ENCODE measurements at regions not wholly inside any gene's neighbourhood (a gene's known extent, or its start where the extent isn't known, plus 50 kb on each side); places are given as distances from the start of the nearest gene placed in this dataset.
A peak's percentile ranks its signal among the peaks of the same experiment; 100 is the strongest.
"Not testable (repeated sequence)": the region's sequence is repeated elsewhere in the genome, so short reads cannot be mapped to it uniquely, and the experiment has no call there.

DNA sequence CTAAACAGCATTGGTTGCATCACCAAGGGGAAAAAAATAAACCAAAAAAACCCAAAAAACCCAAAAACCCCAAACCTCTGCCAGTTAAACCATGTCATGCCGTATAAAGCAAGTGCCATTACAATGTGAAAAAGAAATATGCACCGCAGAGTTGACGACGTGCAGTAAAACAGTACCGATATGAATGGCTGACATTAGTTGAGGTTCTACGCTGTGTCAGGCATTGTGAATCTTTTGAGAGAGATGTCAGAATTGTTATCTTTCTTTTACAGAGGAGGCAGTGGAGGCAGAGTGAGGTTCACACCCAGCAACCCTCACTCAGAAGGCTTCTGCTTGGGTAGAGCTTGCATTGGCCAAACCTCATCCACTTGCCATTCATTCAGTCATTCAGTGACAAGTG, 306.5 kb upstream of the PLGLB2 start:
- H3K4me3 ChIP-seq (replicated peaks in 1 of 2; ENCODE audit: low read depth in 2 of 2, low read length in 2 of 2); DNase-seq (ENCODE audit: low read depth in 2 of 2): not testable (repeated sequence)

DNA sequence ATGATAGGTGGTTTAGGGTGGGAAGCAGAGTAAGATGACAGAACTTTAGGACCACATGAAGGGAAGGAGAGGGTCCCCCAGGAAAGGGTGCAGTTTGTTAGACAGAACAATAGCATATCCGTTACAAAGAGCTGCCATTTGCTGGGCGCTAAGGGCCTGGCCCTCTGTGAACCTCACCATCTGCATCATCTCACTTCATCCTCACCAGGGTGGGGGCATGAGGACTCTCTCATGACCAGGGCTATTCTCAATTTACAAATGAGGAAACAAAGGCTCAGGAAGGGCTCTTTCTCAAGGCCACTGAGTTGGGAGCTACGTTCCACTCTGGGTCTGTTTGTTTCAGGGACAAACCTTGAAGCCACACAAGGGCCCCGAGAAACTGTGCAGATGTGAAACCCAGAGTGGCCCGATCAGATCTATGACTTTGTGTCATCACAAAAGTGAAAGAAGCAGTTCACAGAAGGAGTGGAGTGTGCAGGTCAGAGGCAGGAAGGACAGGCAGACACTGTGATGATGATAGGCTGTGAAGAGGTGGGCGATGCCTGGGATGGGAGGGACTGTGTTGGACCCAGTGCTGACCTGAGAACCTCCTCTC, 304.8 kb upstream of the PLGLB2 start:
- not testable (repeated sequence) for H3K4me3 ChIP-seq (replicated peaks in 1 of 2; ENCODE audit: low read depth in 2 of 2, low read length in 2 of 2); DNase-seq (ENCODE audit: low read depth in 2 of 2)

DNA sequence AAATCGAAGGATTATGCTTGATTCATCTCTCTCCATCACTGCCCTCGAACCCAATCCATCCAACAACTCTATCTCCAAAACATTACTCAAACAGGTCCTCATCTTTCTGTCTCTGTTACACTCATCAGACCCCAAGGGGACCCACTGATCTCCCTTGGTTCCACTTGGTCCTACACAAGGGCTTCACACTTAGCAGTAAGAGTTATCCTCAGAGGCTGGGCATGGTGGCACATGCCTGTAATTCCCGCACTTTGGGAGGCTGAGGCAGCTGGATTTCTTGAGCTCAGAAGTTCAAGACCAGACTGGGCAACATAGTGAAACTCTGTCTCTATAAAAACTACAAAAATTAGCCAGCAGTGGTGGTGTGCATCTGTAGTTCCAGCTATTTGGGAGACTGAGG, 302.9 kb upstream of the PLGLB2 start:
- DNase-seq (ENCODE audit: low read depth in 2 of 2); H3K4me3 ChIP-seq (replicated peaks in 1 of 2; ENCODE audit: low read depth in 2 of 2, low read length in 2 of 2): not testable (repeated sequence)

DNA sequence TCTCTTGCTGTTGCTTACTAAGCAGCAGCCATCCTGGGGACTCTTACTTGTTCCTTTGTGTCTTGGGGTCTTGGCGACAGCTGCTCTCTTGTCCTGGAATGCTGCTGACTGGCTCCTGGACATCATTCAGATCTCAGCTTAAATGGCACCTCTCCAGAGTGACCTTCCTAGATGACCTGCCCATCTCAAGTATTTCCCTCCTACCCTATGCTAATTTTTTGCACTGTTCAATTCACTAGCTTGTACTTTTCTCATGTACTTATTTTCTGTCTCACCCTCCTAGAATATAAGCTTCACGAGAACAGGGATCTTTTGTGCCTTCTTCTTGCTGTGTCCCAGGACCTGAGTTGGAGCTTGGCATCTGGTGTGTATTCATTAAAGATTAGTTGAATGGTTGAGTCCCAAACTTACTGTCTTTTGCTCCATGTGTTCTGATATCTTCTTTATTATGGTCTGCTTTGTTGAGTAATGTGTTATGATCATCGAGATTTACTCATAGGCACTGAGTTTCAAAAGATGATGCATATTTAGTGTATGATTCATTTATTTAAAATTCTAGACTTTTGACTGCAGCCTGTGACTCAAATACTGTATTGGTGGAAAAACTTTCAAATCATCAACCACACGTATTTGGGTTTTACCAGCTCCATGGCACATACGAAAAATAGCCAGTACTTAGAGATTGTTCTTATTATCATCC, 302.1 kb upstream of the PLGLB2 start:
- H3K4me3 ChIP-seq (replicated peaks in 1 of 2; ENCODE audit: low read depth in 2 of 2, low read length in 2 of 2): not testable (repeated sequence)
- DNase-seq (ENCODE audit: low read depth in 2 of 2): peak in 1 of 2 donors; percentile 31

DNA sequence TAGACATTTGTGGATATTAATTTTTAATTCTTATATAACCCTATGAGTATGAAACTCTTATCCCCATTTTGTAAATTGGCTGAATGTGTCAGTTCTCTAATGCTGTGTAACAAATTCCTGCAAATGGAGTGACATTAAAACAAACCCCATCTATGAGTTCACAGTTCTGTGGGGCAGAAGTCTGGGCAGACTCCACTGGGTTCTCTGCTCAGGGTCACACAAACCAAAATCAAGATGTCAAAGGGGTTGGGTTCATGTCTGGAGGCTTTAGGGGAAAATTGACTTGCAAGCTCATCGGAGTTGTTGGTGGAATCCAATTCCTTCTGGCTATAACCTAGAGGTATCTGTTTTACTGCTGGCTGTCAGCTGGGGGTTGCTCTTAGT, 301.6 kb upstream of the PLGLB2 start:
- peak in 1 of 2 donors; percentile 33 for DNase-seq (ENCODE audit: low read depth in 2 of 2)

DNA sequence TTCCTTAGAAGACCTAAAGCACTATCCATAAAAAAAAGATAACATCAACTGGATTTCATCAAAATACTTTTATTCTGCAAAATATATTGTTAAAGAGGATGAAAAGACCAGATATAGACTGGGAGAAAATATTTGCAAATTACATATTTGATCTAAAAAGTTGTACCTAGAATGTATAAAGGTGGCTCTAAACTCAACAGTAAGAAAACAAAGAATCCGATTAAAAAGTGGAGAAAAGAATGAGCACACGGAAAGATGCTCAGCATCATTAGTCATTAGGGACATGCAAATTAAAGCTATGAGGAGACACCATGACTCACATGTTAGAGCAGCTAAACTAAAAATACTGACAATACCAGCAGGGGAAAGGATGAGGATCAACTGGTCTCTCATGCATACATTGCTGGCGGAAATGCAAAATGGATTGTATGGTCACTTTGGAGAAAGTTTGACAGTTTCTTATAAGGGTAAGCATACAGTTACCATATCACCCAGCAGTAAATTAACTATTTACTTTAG, 298.4 kb upstream of the PLGLB2 start:
- not testable (repeated sequence) for H3K4me3 ChIP-seq (replicated peaks in 1 of 2; ENCODE audit: low read depth in 2 of 2, low read length in 2 of 2)
- DNase-seq (ENCODE audit: low read depth in 2 of 2): peak in 1 of 2 donors; percentile 54

More for the DNA sequence above, 301.6 kb upstream of the PLGLB2 start:
- not testable (repeated sequence) for H3K4me3 ChIP-seq (replicated peaks in 1 of 2; ENCODE audit: low read depth in 2 of 2, low read length in 2 of 2)

DNA sequence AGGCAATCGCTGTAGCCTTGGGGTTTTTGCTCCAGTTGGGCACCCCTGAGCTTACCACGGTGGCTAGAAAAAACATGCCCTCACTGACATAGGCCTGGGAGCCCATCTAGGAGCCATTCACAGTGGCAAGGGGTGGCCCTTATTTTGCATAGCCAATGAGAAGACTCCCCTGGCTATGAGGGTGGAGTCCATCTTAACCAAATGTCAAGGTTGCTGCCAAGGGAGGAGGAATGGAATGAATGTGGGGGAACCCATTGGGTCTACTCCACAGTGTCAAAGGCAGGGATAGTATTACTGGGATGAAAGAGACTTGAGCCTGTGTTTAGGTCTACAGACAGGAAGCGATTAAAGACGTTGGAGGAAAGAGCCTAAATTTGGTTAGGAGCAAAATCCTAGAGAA, 295.7 kb upstream of the PLGLB2 start:
- not testable (repeated sequence) for DNase-seq (ENCODE audit: low read depth in 2 of 2); H3K4me3 ChIP-seq (replicated peaks in 1 of 2; ENCODE audit: low read depth in 2 of 2, low read length in 2 of 2)

DNA sequence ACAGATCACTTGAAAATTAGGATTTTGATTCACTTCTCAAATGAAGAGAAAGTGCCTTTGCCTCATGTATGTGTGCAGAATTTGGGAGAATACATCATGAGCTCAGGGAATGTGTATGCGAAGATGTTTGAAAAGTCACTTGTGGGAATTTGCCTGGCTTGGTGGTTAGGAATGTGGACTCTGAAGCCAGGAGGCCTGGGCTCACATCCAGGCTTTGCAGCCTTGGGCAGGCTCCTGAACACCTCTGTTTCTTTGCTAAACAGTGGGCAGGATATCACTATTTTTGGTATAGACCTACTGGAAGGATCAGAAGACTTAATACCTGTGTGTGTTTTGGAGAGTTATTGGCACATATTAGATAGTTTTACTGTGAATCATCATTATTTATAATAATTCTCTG, 295.0 kb upstream of the PLGLB2 start:
- peak; percentile 80 for DNase-seq (ENCODE audit: low read depth in 2 of 2)
- H3K4me3 ChIP-seq (replicated peaks in 1 of 2; ENCODE audit: low read depth in 2 of 2, low read length in 2 of 2): not testable (repeated sequence)

DNA sequence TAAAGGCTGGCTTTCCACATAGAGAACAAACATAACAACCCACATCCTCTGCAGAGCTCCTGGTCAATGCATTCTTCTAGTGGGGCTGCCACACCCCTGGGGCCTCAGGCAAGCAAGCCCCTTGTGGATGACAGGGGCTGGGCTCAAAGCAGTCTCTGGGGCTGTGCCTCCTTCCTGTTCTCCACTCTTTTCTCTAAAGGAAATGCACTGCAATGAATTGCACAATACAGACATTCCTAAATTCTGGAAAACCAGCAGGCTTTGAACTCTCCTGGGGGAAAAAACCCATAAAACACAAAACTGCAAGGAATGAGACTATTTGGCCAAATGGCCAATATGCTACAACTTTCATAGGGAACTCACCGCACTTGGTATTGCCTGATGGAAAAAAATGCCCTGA, 293.9 kb upstream of the PLGLB2 start:
- DNase-seq (ENCODE audit: low read depth in 2 of 2): peak; percentile 32 to 69
- H3K4me3 ChIP-seq (replicated peaks in 1 of 2; ENCODE audit: low read depth in 2 of 2, low read length in 2 of 2): not testable (repeated sequence)

DNA sequence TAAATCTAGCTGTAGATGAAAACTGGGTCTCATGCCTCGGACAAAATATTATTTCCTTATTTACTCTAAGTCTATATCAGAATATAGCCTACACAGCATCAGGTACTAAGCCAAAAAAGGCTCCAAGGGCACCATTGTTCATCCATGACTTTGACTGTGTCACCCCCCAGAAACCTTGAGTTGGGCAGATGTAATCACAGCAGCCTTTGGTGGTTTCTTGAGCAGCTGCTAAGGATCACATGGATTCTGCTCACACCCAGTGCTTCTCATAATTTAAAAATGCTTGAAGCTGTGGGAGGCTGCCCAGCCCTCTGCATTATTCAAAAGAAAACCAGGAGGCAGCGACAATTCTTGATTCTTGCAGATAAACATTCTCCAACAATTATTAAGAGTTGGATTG, 293.5 kb upstream of the PLGLB2 start:
- H3K4me3 ChIP-seq (replicated peaks in 1 of 2; ENCODE audit: low read depth in 2 of 2, low read length in 2 of 2): not testable (repeated sequence)
- peak; percentile 50 to 78 for DNase-seq (ENCODE audit: low read depth in 2 of 2)

DNA sequence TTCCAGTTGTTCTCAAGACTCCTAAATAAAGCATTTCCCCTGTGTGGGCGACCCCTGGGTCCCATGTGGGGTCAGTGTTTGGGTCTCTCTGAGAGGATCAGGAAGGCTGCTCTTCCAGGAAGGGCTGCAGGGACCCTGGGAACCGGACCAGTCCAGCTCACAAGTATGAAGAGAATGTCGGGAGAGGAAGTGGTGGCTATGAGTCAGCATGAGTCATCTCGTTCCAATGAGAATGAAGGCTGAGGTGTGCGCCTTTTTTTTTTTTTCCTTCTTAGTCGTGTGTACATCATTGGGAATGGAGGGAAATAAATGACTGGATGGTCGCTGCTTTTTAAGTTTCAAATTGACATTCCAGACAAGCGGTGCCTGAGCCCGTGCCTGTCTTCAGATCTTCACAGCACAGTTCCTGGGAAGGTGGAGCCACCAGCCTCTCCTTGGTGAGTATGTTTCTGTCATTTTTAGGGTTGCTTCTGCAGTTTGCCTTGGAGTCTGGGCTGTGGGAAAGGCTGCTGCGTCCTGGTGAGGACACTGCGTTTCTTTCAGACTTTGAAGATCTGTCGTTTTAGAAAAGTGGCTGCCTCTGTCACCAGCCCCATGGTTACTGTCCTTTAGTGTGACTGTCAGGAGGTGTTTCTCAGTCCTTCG, 292.6 kb upstream of the PLGLB2 start:
- peak overlapping the region; percentile 42 to 53 for H3K4me3 ChIP-seq (replicated peaks in 1 of 2; ENCODE audit: low read depth in 2 of 2, low read length in 2 of 2)
- DNase-seq (ENCODE audit: low read depth in 2 of 2): not testable (repeated sequence)

DNA sequence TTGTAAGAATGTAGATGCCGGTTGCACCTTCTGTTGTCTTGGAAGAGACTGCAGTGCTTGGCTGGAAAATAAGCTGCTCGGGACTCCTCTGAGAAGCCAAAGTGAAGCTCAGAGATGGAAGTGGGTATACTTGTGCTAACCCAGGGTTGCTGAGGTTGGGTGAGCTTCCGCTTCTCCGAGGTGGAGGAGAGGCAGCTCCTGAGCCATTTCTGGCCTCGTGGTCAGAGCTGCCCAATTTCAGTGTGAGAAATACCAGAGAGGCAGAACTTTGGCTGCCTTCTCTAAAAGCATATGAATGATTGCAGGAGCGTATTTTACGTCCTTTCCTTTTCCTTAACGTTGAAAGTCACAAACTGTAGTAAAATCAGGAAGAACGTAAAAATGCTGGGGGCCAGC, 292.0 kb upstream of the PLGLB2 start:
- peak overlapping the region; percentile 42 to 53 for H3K4me3 ChIP-seq (replicated peaks in 1 of 2; ENCODE audit: low read depth in 2 of 2, low read length in 2 of 2)
- not testable (repeated sequence) for DNase-seq (ENCODE audit: low read depth in 2 of 2)

DNA sequence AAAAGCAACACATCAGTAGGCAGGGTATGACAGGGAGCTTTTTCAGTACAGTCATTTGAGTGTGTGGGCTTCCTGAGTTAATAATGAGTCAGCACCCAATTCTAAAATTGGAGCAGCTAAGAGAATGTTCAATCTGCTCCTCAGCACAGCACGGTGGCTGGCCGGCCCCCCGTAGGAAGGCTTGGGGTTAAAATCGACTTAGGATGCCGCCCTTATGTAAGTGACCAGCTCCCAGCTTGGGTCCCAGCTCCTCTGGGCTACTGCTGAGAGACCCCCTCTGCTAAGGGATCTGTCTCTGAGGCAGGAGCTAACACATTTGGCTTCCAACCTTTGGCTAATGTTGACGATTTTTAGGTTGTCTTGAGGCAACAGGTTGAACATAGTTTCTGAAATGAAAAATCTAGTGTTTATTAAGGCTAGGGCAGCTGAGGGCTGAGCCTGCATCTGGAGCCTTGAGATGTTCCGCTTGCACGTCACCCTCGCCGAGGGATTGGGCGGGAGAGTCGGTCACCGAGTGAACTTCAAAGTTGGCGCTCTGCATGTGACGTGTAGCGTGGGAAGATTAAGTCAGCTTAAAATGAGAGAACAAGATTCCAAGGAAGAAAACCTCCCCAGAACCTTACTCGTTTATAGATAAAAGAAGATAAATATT, 291.3 kb upstream of the PLGLB2 start:
- H3K4me3 ChIP-seq (replicated peaks in 1 of 2; ENCODE audit: low read depth in 2 of 2, low read length in 2 of 2): peak overlapping the region; percentile 42 to 58
- DNase-seq (ENCODE audit: low read depth in 2 of 2): peak in 1 of 2 donors; percentile 55

DNA sequence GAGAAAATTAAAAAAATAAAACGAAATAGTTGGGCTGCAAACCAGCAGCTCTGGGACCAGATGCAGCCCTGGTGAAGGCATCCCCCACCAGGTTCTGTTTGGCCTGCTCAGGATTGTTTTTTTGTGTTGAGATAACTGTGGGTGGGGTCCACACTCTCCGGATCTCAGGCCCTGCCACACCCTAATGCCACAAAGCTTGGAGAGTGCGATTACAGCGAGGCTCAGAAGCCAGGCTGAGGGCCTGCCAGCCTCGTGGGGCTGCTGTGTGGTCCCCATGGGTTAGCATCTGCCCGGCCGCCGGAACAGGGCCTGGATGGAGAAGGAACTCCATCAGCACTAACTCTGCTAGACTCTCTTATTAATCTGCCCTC, 290.8 kb upstream of the PLGLB2 start:
- DNase-seq (ENCODE audit: low read depth in 2 of 2): not testable (repeated sequence)

DNA sequence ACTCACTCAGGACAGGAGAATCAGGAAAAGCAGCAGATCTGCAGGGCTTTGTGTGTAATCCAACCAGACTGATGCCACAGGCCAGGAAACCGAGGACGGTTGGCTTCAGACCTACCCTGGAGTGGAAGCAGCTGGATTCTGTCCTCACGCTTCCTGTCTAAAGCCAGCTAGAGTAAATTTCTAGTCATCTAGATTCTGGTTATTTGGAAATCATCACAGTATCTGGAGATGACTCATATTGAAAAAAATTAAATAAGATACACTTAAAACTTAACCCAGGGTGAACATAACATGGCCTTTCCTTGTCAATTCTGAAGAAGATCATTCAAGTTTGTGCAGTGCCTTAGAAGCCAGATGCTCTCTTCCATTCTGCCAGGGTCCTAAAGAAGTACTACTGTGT, 288.9 kb upstream of the PLGLB2 start:
- not testable (repeated sequence) for DNase-seq (ENCODE audit: low read depth in 2 of 2)
- H3K4me3 ChIP-seq (replicated peaks in 1 of 2; ENCODE audit: low read depth in 2 of 2, low read length in 2 of 2): peak overlapping the region in 1 of 2 donors; percentile 26

More for the DNA sequence above, 290.8 kb upstream of the PLGLB2 start:
- peak overlapping the region in 1 of 2 donors; percentile 38 for H3K4me3 ChIP-seq (replicated peaks in 1 of 2; ENCODE audit: low read depth in 2 of 2, low read length in 2 of 2)

DNA sequence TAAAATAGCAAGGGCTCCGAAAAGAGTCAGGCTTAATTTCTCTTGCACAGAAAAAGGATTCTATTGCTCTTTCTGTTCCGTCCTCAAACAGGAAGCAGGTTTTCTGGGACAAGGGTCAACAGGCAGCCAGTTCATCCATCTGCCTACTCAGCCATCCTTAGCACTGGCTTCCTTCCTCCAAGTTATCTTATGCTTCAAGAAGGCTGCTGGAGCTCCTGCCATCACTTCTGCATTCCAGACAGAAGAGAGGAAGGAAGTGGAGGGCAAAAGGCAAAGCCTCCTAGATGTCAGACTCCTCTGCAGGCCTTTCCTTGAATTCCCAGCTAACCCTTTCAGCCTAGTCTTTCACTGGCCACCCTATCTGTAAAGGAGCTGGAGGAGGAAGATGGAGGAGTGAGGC, 287.8 kb upstream of the PLGLB2 start:
- not testable (repeated sequence) for DNase-seq (ENCODE audit: low read depth in 2 of 2); H3K4me3 ChIP-seq (replicated peaks in 1 of 2; ENCODE audit: low read depth in 2 of 2, low read length in 2 of 2)

DNA sequence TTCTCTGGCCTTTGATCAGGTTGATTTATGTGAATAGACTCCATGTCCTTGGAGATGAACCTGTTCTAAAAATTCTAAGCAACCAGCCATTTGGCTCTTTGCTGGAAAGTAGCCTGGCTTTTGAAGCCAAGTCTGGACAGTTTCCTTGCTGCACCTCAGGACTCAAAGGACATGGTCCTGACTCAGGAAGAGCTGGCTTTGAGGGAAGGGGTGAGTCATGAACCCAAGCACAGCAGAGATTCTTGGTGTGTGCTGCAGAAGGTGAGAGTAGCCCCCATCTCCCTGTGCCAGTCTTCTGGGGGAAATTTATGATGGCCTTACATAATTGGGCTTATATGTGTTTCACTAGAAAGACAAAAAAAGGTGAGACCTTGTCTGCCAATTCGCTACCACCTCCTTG, 287.2 kb upstream of the PLGLB2 start:
- not testable (repeated sequence) for H3K4me3 ChIP-seq (replicated peaks in 1 of 2; ENCODE audit: low read depth in 2 of 2, low read length in 2 of 2); DNase-seq (ENCODE audit: low read depth in 2 of 2)

DNA sequence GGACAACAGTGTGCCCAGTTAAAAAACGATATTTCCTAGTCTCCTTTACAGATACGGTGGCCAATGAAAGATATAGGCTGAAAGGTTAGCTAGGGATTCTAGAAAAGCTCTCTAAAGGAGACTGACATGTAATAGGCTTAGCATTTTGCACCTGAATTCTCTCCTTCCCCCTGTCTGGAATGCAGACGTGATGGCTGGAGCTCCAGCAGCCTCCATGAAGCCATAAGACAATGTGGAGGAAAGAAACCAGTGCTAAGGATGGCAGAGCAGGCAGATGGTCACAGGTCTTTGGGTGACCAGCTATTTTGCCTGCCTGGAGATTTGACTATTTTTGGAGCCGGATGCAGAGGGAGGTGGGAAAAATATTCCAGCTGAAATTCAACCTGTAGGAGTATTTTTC, 286.2 kb upstream of the PLGLB2 start:
- not testable (repeated sequence) for DNase-seq (ENCODE audit: low read depth in 2 of 2); H3K4me3 ChIP-seq (replicated peaks in 1 of 2; ENCODE audit: low read depth in 2 of 2, low read length in 2 of 2)
